Right atrium auricular region (tissue), 2 donors: ENCODE measurements at regions not wholly inside any gene's neighbourhood (a gene's known extent, or its start where the extent isn't known, plus 50 kb on each side); places are given as distances from the start of the nearest gene placed in this dataset.
A peak's percentile ranks its signal among the peaks of the same experiment; 100 is the strongest.

ENCODE experiments used
- DNase-seq: peaks from one replicate; pipeline ENCODE4 v3.0.0-alpha.2; 2019; ENCODE audit warnings: low spot score
- H3K27ac ChIP-seq, 2 donors: fragments of 200-600 bp; sonication (generic); 1 replicate in 1 of 2; 2 replicates in 1 of 2; pipeline ENCODE4 v1.5.1; 2016 to 2019
- H3K27me3 ChIP-seq, 2 donors: fragments of 200-600 bp; sonication (generic); one replicate each; pipeline versions ENCODE4 v1.5.1 to v1.6.0; 2017 to 2019
- H3K36me3 ChIP-seq: fragments of 200-600 bp; sonication (generic); one replicate; pipeline ENCODE4 v1.5.1; 2016
- H3K4me1 ChIP-seq, 2 donors: fragments of 200-600 bp; sonication (generic); one replicate each; pipeline versions ENCODE4 v1.5.1 to v1.6.0; 2017 to 2019
- H3K4me3 ChIP-seq, 2 donors: fragments of 200-600 bp; sonication (generic); 1 replicate in 1 of 2; 2 replicates in 1 of 2; pipeline ENCODE4 v1.5.1; 2017 to 2019; ENCODE audit warnings: mild to moderate bottlenecking in 1 of 2, moderate library complexity in 1 of 2
- H3K9me3 ChIP-seq, 2 donors: fragments of 200-600 bp; sonication (generic); one replicate each; pipeline ENCODE4 v1.5.1; 2019
- CTCF ChIP-seq, 2 donors: fragments of 200-600 bp; sonication (generic); IDR thresholded peaks; one replicate each; pipeline ENCODE4 v1.5.1; 2019; ENCODE audit warnings: antibody characterized with exemption in 2 of 2

DNA sequence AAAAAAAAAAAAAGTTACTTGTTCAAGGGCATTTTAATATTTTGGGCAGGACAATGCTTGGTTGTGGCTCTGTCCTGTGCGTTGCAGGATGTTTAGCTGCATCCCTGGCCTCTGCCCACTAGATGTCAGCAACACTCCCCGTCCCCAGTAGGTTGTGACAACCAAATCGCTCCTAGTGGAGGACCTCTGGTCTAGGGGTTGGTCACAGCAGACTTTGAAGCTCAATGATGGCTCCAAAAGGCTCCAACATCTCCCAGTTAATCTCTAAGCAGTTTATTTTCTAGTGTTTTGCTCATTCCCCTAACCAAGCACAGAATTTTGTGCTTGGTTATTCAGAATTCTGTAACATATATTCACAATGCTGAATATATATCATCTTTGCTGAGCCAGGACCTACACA lies 67.0 kb downstream of the CHRNA1 start:
- no peak overlapping the region for H3K4me3 ChIP-seq
- no peaks in the 10 kb centered on the region for H3K4me1 ChIP-seq
- no peak overlapping the region for H3K27ac ChIP-seq
- H3K27me3 ChIP-seq = no peaks in the 10 kb centered on the region
- peak; percentile 66 to 80 for TF ChIP-seq CTCF (IDR thresholded peaks at IDR 0.05)
- H3K9me3 ChIP-seq = no peaks in the 10 kb centered on the region
- H3K36me3 ChIP-seq = no peaks in the 10 kb centered on the region
- no peak for DNase-seq

GRCh38 chr2:174694920-174695319 lies 69.4 kb downstream of the CHRNA1 start:
- Histone ChIP-seq H3K4me3 (no peak overlapping the region), H3K27me3 (no peaks in the 10 kb centered on the region), H3K27ac (no peak overlapping the region), H3K9me3 (no peaks in the 10 kb centered on the region), H3K4me1 (no peaks in the 10 kb centered on the region), H3K36me3 (no peaks in the 10 kb centered on the region)
- no peak for DNase-seq
- no peak for TF ChIP-seq CTCF (IDR thresholded peaks at IDR 0.05)

GRCh38 chr2:174694196-174694878 lies 69.9 kb downstream of the CHRNA1 start:
- H3K27ac ChIP-seq = no peak overlapping the region
- no peak for TF ChIP-seq CTCF (IDR thresholded peaks at IDR 0.05)
- no peak for DNase-seq
- no peaks in the 10 kb centered on the region for H3K27me3 ChIP-seq
- H3K4me1 ChIP-seq = no peaks in the 10 kb centered on the region
- H3K4me3 ChIP-seq = no peak overlapping the region
- H3K9me3 ChIP-seq = no peaks in the 10 kb centered on the region
- H3K36me3 ChIP-seq = no peaks in the 10 kb centered on the region

- Histone ChIP-seq H3K4me3 (no peak overlapping the region), H3K27me3 (no peaks in the 10 kb centered on the region), H3K4me1 (no peaks in the 10 kb centered on the region), H3K27ac (no peak overlapping the region), H3K9me3 (no peaks in the 10 kb centered on the region), H3K36me3 (no peaks in the 10 kb centered on the region)
- no peak for TF ChIP-seq CTCF (IDR thresholded peaks at IDR 0.05)
- DNase-seq = no peak
Observed at GRCh38 chr2:174693344-174693743, 70.9 kb downstream of the CHRNA1 start.

GRCh38 chr2:174692256-174692919 lies 71.9 kb downstream of the CHRNA1 start:
- Histone ChIP-seq H3K4me3 (no peak overlapping the region), H3K36me3 (no peaks in the 10 kb centered on the region), H3K9me3 (no peaks in the 10 kb centered on the region), H3K27ac (no peak overlapping the region), H3K4me1 (no peaks in the 10 kb centered on the region), H3K27me3 (no peaks in the 10 kb centered on the region)
- no peak for TF ChIP-seq CTCF (IDR thresholded peaks at IDR 0.05)
- DNase-seq = no peak
